Fibroblast of pulmonary artery (primary cell): ENCODE measurements at regions not wholly inside any gene's neighbourhood (a gene's known extent, or its start where the extent isn't known, plus 50 kb on each side); places are given as distances from the start of the nearest gene placed in this dataset.

ENCODE experiments used
- DNase-seq: peaks from one replicate; pipeline ENCODE4 v3.0.0-alpha.2; 2010; ENCODE audit warnings: low read depth
- H3K4me3 ChIP-seq: replicated peaks from 2 replicates; pipeline ENCODE4 v1.5.1; 2011; ENCODE audit warnings: low read depth, mild to moderate bottlenecking, control low read depth, low read length, moderate library complexity
- TF ChIP-seq, protein P1 (sequence below): IDR thresholded peaks from 2 replicates; pipeline ENCODE4 v1.5.1; 2011; ENCODE audit warnings: mild to moderate bottlenecking, control low read depth, low read length, inconsistent platforms; ENCODE audit errors: missing control alignments

DNA sequence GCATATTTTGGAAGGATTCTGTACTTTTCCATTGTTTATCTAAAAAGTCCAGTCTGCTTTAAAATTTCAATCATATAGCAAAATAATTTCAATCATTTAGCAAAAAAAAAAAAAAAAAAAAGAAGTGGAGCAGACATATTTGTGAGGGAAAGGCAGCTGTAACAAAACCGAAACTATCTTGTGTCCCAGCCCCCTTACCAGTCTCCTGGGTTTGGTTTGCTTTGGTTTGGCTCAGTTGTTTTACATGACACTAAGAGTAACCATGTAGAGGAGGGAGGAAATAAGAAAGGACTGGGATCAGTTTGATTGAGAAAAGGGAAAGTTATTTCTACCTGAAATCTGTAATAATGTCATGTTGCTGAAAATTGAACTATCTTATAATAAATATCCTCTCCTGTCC is 158.8 kb upstream of the GADL1 start:
- TF ChIP-seq, protein P1, sequence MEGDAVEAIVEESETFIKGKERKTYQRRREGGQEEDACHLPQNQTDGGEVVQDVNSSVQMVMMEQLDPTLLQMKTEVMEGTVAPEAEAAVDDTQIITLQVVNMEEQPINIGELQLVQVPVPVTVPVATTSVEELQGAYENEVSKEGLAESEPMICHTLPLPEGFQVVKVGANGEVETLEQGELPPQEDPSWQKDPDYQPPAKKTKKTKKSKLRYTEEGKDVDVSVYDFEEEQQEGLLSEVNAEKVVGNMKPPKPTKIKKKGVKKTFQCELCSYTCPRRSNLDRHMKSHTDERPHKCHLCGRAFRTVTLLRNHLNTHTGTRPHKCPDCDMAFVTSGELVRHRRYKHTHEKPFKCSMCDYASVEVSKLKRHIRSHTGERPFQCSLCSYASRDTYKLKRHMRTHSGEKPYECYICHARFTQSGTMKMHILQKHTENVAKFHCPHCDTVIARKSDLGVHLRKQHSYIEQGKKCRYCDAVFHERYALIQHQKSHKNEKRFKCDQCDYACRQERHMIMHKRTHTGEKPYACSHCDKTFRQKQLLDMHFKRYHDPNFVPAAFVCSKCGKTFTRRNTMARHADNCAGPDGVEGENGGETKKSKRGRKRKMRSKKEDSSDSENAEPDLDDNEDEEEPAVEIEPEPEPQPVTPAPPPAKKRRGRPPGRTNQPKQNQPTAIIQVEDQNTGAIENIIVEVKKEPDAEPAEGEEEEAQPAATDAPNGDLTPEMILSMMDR = no peak
- no peak for DNase-seq
- H3K4me3 ChIP-seq = no peak overlapping the region

DNA sequence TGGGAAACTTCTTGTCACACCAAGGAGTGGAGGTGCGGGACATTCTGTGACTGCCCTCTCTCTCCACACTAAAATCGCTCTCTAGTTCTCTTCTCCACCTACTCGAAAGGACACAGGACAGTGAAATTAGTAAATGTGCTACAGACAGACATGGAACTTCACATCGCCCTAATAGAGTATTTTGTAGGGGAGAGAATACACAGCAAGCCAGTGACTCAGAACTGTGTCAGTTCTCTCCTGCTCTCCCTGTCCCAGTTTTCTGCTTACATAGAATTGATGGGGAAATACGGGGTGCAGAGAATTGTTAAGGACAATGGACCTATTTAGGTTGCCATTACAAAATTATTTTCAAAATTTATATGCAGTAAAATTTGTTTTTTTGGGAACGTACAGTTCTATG is 159.6 kb upstream of the GADL1 start:
- TF ChIP-seq, protein P1 = no peak
- DNase-seq = no peak
- no peak overlapping the region for H3K4me3 ChIP-seq

DNA sequence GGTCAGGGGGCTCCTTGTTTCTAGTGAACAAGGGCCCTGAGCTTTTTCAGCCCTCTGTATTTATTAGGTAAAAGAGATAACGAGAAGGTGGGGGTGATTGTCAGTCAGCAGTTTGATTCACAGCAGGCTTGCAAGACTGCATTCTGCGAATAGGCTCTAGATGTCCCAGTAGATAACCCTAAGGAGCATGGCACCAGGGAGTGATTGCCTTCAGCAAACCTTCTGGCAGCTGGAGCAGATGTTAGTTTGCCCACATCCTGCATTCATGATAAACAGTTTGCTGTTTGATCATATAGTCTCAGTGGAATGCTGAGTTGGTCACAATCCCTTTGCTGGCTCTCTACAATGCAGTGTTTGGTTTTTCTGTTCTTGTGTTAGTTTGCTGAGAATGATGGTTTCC is 161.3 kb upstream of the GADL1 start:
- DNase-seq = no peak
- H3K4me3 ChIP-seq = no peak overlapping the region
- TF ChIP-seq, protein P1 = no peak

DNA sequence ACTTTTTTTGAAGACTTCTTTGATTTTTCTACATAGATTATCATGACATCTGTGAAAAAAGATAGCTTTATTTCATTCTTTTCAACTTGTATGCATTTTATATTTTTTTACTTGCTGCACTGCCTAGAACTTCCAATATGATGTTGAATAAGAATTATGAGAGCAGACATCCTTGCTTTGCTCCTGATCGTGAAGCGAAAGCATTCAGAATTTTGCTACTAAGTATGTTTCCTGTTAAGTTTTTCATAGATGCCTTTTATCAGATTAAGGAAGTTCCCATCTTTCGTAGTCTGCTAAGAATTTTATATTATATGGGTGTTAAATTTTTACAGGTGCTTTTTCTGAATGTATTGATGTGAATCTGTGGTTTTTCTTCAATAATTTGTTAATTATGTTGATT is 163.4 kb upstream of the GADL1 start:
- TF ChIP-seq, protein P1 = no peak
- no peak for DNase-seq
- H3K4me3 ChIP-seq = no peak overlapping the region

DNA sequence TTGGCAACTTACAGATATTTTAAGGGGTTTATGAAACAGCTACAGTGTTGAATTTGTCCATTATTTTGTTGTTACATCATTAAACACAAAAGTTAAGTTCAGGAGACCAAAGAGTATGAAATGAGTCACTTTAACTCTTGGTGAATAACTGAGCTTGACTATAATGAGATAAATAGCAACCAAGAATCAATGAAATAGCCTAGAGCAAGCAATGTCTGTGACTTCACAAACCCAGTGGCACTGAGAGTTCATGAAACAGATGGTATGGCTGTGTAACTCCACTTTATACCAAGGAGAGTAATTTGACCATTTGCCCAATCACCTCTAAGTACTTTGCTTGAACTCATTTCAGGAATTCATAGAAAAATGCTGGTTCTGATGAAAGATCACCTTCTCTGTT is 169.6 kb upstream of the GADL1 start:
- TF ChIP-seq, protein P1 = no peak
- H3K4me3 ChIP-seq = no peak overlapping the region
- no peak for DNase-seq

DNA sequence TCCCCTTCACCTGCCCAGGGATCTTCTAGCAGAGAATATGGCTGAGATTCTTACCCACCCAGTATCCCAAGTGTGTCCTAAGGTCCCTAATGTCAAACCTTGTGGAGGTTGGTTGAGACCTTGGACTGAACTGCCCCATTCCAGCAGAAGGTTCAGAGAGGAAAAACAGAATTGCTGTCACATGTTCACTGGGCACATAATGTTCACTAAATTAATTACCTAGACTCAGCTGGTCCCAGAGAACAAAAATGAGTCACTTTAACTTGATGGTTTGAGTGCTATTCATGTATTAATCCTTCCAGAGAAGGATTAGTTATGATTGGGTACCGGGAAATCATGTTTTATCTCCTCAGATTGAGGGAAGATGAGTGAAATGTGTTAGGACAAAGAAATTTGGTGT is 171.3 kb upstream of the GADL1 start:
- H3K4me3 ChIP-seq = no peak overlapping the region
- DNase-seq = no peak
- TF ChIP-seq, protein P1 = no peak

DNA sequence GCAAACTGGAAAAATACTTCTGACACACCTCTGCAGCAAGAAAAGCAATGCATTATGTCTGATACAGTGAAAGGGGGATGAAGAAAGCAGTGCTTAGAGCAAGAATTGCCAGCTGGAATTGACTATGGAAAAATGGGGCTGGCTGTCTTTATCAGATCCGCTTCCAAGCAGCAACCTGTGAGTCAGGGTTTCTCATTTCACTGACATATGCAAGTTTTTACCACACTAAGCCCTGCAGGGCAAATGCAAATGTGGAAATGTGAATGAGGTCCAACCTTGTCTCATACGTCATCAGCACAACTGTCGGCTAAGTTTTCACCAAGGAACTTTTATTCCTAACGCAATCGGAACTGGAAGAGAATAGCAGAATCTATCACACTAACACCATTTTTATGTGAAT is 172.5 kb upstream of the GADL1 start:
- H3K4me3 ChIP-seq = no peak overlapping the region
- TF ChIP-seq, protein P1 = no peak
- peak; percentile 93 for DNase-seq
